ENCODE measurements at regions not wholly inside any gene's neighbourhood (a gene's known extent, or its start where the extent isn't known, plus 50 kb on each side); places are given as distances from the start of the nearest gene placed in this dataset.

- TF ChIP-seq, protein P1, sequence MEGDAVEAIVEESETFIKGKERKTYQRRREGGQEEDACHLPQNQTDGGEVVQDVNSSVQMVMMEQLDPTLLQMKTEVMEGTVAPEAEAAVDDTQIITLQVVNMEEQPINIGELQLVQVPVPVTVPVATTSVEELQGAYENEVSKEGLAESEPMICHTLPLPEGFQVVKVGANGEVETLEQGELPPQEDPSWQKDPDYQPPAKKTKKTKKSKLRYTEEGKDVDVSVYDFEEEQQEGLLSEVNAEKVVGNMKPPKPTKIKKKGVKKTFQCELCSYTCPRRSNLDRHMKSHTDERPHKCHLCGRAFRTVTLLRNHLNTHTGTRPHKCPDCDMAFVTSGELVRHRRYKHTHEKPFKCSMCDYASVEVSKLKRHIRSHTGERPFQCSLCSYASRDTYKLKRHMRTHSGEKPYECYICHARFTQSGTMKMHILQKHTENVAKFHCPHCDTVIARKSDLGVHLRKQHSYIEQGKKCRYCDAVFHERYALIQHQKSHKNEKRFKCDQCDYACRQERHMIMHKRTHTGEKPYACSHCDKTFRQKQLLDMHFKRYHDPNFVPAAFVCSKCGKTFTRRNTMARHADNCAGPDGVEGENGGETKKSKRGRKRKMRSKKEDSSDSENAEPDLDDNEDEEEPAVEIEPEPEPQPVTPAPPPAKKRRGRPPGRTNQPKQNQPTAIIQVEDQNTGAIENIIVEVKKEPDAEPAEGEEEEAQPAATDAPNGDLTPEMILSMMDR (IDR thresholded peaks at IDR 0.05), result no peak
- TF ChIP-seq POLR2A (IDR thresholded peaks at IDR 0.05), result no peak
These were observed 604.4 kb downstream of the PRELID2 start for GRCh38 chr5:145230781-145231180.
